HepG2 (cell line): ENCODE measurements at regions not wholly inside any gene's neighbourhood (a gene's known extent, or its start where the extent isn't known, plus 50 kb on each side); places are given as distances from the start of the nearest gene placed in this dataset.

Source experiments
- ATAC-seq: fragments of 200-7000 bp; cut with Tn5 transposase; 3 replicates; pipeline ENCODE4 v1.9.1; 2020; ENCODE audit warnings: mild to moderate bottlenecking, moderate library complexity
- BruUV-seq: library from RNA; stranded (reverse); fragments of 400-500 nt; replicated peaks from 2 replicates; lab custom pipeline; 2021; lab: Mats Ljungman, UMichigan
- CTCF ChIA-PET: fragments of 300-600 bp; formaldehyde crosslinking; extraction: SDS; loops from one replicate; lab custom pipeline; 2021; ENCODE audit warnings: low total read pairs, inconsistent platforms, low intra/inter-chr PET ratio; lab: Yijun Ruan, JAX
- POLR2A ChIA-PET: fragments of 350-600 bp; sonication (Branson Sonifier 250); formaldehyde crosslinking; loops from one replicate; lab custom pipeline; 2020; ENCODE audit warnings: antibody characterized with exemption, inconsistent platforms; lab: Yijun Ruan, JAX
- DNase-seq: peaks from one replicate; pipeline ENCODE4 v3.0.0-alpha.2; 2015; ENCODE audit warnings: low spot score
- FAIRE-seq: peaks from 3 replicates; lab custom pipeline; 2011; peaks lifted over from hg19 to GRCh38; lab: Jason Lieb, UNC
- H2AFZ ChIP-seq: one replicate; pipeline ENCODE4 v1.6.1; 2011; ENCODE audit warnings: low read length, inconsistent platforms
- H3K27ac ChIP-seq: fragments of 300-600 bp; 3 replicates; pipeline ENCODE4 v1.8.0; 2011; ENCODE audit warnings: mixed run types, mild to moderate bottlenecking, mixed read lengths, low read length, inconsistent platforms; ENCODE audit not compliant: insufficient read depth; ENCODE audit errors: extremely low read length
- H3K27me3 ChIP-seq, 2 experiments: fragments of 200-600 bp in 1 of 2; 2 replicates in 1 of 2; 3 replicates in 1 of 2; pipeline versions ENCODE4 v1.6.0 to v1.8.0; 2011; ENCODE audit warnings: low read length in 2 of 2, mild to moderate bottlenecking in 2 of 2, moderate library complexity in 2 of 2, inconsistent platforms in 1 of 2; ENCODE audit not compliant: insufficient read depth in 2 of 2, control insufficient read depth in 1 of 2
- H3K36me3 ChIP-seq, 2 experiments: fragments of 200-600 bp in 1 of 2; replicated peaks in 1 of 2; 2 replicates in 1 of 2; 3 replicates in 1 of 2; pipeline versions ENCODE4 v1.5.1 to v1.8.0; 2011; ENCODE audit warnings: low read length in 2 of 2, inconsistent platforms in 1 of 2; ENCODE audit not compliant: insufficient read depth in 2 of 2, control insufficient read depth in 1 of 2
- H3K4me1 ChIP-seq: 2 replicates; pipeline ENCODE4 v1.5.1; 2012; ENCODE audit warnings: low read length, inconsistent platforms; ENCODE audit not compliant: insufficient read depth
- H3K4me2 ChIP-seq: 2 replicates; pipeline ENCODE4 v1.6.0; 2011; ENCODE audit warnings: low read depth, low read length, inconsistent platforms
- H3K4me3 ChIP-seq, 3 experiments: fragments of 200-600 bp in 1 of 3; sonication (generic), shearing (Covaris generic) in 1 of 3; replicated peaks in 1 of 3; 2 replicates each; pipeline ENCODE4 v1.5.1; 2011 to 2016; ENCODE audit warnings: low read length in 3 of 3, inconsistent platforms in 2 of 3, low read depth in 2 of 3, mild to moderate bottlenecking in 2 of 3, control low read depth in 1 of 3, mixed read lengths in 1 of 3; ENCODE audit not compliant: insufficient read depth in 1 of 3
- H3K79me2 ChIP-seq: one replicate; pipeline ENCODE4 v1.6.1; 2011; ENCODE audit warnings: low read length, inconsistent platforms; ENCODE audit not compliant: insufficient read depth
- H3K9ac ChIP-seq: 2 replicates; pipeline ENCODE4 v1.6.0; 2011; ENCODE audit warnings: mild to moderate bottlenecking, low read depth, low read length, inconsistent platforms; ENCODE audit not compliant: insufficient read depth
- H3K9me3 ChIP-seq: 2 replicates; pipeline ENCODE4 v1.5.1; 2012; ENCODE audit warnings: mild to moderate bottlenecking, low read length
- H4K20me1 ChIP-seq: 2 replicates; pipeline ENCODE4 v1.6.0; 2011; ENCODE audit warnings: inconsistent platforms, mild to moderate bottlenecking, low read length, moderate library complexity; ENCODE audit not compliant: insufficient read depth
- ARID2 ChIP-seq: sonication (generic); formaldehyde crosslinking; IDR thresholded peaks from 2 replicates; pipeline ENCODE4 v1.8.1; 2022; ENCODE audit warnings: mild to moderate bottlenecking, missing genetic modification reagents, borderline replicate concordance
- ATF7 ChIP-seq, 2 experiments: fragments of 450-650 bp in 1 of 2; sonication (generic) in 1 of 2; formaldehyde crosslinking in 1 of 2; IDR thresholded peaks; 2 replicates each; pipeline versions ENCODE4 v1.4.0 to v1.6.1; 2016 to 2020; ENCODE audit warnings: antibody characterized with exemption in 1 of 2, mild to moderate bottlenecking in 1 of 2, missing genetic modification reagents in 1 of 2
- BRCA1 ChIP-seq: sonication (generic); formaldehyde crosslinking; IDR thresholded peaks from 2 replicates; pipeline ENCODE4 v1.4.0; 2020; ENCODE audit warnings: missing genetic modification reagents
- HMG20A ChIP-seq: IDR thresholded peaks from 2 replicates; pipeline ENCODE4 v1.6.1; 2016; ENCODE audit warnings: borderline replicate concordance
- NR2F6 ChIP-seq, 2 experiments: IDR thresholded peaks; 2 replicates each; pipeline ENCODE4 v1.6.1; 2016; ENCODE audit warnings: antibody characterized with exemption in 1 of 2, mild to moderate bottlenecking in 1 of 2
- SMYD3 ChIP-seq: sonication (generic); formaldehyde crosslinking; IDR thresholded peaks from 2 replicates; pipeline ENCODE4 v1.8.1; 2023; ENCODE audit warnings: mild to moderate bottlenecking, missing genetic modification reagents
- ZFP62 ChIP-seq: sonication (generic); formaldehyde crosslinking; IDR thresholded peaks from 2 replicates; pipeline ENCODE4 v1.4.0; 2020; ENCODE audit warnings: missing genetic modification reagents
- ZNF343 ChIP-seq: sonication (generic); formaldehyde crosslinking; IDR thresholded peaks from 2 replicates; pipeline ENCODE4 v1.4.0; 2020; ENCODE audit warnings: mild to moderate bottlenecking, missing genetic modification reagents
- ZNF430 ChIP-seq: sonication (generic); formaldehyde crosslinking; IDR thresholded peaks from 2 replicates; pipeline ENCODE4 v1.9.0; 2021; ENCODE audit warnings: mild to moderate bottlenecking, missing genetic modification reagents
- ZNF776 ChIP-seq: sonication (generic); formaldehyde crosslinking; IDR thresholded peaks from 2 replicates; pipeline ENCODE4 v1.4.0; 2020; ENCODE audit warnings: mild to moderate bottlenecking, missing genetic modification reagents
- WGBS: methylation state at CpG from one replicate; pipeline ENCODE4 v1.1.6; 2017; ENCODE audit warnings: low lambda C conversion rate; 5-methylcytosine and 5-hydroxymethylcytosine counted together
- in situ Hi-C: cut with HindIII; loops from 2 replicates; pipeline ENCODE4 v1.10.0; 2017; ENCODE audit warnings: low pct_unique_long_range_greater_than_20kb; ENCODE audit not compliant: extremely low pct_ligation_motif_present
- intact Hi-C: fragments of 100-400 bp; cut with micrococcal nuclease; formaldehyde crosslinking; loops from one replicate; pipeline ENCODE4 v1.10.0; 2022; ENCODE audit not compliant: unreplicated experiment
- TF ChIP-seq, protein P1 (sequence below): sonication (generic); formaldehyde crosslinking; IDR thresholded peaks from 2 replicates; pipeline ENCODE4 v1.8.1; 2023; ENCODE audit warnings: mild to moderate bottlenecking, missing genetic modification reagents

DNA sequence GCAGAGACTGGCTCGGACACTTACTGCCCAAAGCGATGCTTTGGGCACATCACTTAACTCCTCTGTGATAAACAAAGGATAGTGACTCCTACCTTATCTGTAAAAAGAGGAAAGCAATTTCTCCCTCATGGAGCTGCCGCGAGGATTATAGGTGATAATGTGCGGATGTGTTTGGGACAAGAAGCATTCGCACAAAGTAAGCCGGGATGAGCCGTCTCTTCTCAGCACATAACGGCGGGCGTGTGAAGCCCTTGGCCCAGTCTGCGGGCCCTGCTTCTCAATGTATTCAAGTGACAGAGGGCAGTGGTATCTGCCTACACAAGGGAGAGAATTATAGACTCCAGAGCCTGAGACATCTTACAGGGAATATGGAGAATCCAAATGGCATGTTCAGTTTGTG is 550.3 kb upstream of the CPEB2 start (continued):
- TF ChIP-seq ZFP62 (CRISPR knock-in tag) (no peak), ZNF343 (no peak), ATF7 (IDR thresholded peaks at IDR 0.05) (no peak), ATF7 (CRISPR knock-in tag; IDR thresholded peaks at IDR 0.05) (no peak), NR2F6 (IDR thresholded peaks at IDR 0.05) (no peak), NR2F6 (CRISPR knock-in tag; IDR thresholded peaks at IDR 0.05) (no peak), HMG20A (CRISPR knock-in tag) (no peak), ZNF776 (no peak), ARID2 (no peak)
- TF ChIP-seq, protein P1, sequence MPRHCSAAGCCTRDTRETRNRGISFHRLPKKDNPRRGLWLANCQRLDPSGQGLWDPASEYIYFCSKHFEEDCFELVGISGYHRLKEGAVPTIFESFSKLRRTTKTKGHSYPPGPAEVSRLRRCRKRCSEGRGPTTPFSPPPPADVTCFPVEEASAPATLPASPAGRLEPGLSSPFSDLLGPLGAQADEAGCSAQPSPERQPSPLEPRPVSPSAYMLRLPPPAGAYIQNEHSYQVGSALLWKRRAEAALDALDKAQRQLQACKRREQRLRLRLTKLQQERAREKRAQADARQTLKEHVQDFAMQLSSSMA (CRISPR knock-in tag): no peak

DNA sequence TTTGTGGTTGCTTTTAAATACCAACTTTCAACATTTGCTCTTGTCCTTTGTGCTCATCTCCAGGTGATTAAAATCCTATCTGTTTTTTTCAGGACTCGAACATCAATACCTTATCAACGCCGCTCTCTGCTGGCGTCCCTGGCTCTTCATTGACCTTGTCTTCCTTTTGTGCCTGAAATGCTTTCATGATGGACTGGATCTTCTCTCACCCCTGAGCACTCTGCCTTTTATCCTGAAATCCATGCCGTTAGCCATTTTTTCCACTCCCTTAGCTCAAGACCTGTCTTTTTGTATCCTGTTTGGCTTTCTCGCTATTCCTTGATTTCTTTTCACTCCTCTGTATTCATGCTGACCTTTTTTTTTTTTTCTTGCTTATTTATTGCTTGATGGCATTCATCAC is 549.5 kb upstream of the CPEB2 start:
- H2AFZ ChIP-seq: no peak overlapping the region
- no peaks in the 10 kb centered on the region for H3K27me3 ChIP-seq
- H3K4me1 ChIP-seq: no peaks in the 10 kb centered on the region
- no peak overlapping the region for H3K4me3 ChIP-seq
- intact Hi-C loops (no loop called here), in situ Hi-C loops (no loop called here)
- no peak overlapping the region for H3K27ac ChIP-seq
- BruUV-seq: no TSS peak
- no peak overlapping the region for H3K9ac ChIP-seq
- POLR2A ChIA-PET: no interaction called here
- H3K79me2 ChIP-seq: no peaks in the 10 kb centered on the region
- ATAC-seq (no peak), DNase-seq (no peak), FAIRE-seq (no peak)
- CTCF ChIA-PET: no interaction called here
- no peaks in the 10 kb centered on the region for H3K36me3 ChIP-seq
- peaks cover 87% of the 10 kb centered on the region for H3K9me3 ChIP-seq
- TF ChIP-seq ZNF430 (CRISPR knock-in tag) (no peak), BRCA1 (no peak), SMYD3 (no peak)
- 38% methylated on average over 6 of the region's 6 CpGs for WGBS
- H3K4me2 ChIP-seq: no peak overlapping the region
- H4K20me1 ChIP-seq: no peaks in the 10 kb centered on the region
